Esophagus squamous epithelium (tissue), 4 donors: ENCODE measurements at regions not wholly inside any gene's neighbourhood (a gene's known extent, or its start where the extent isn't known, plus 50 kb on each side); places are given as distances from the start of the nearest gene placed in this dataset.

Experiments
- POLR2A ChIP-seq, 4 donors: fragments of 450-650 bp; IDR thresholded peaks; one replicate each; pipeline ENCODE4 v1.6.1; 2017; ENCODE audit warnings: antibody characterized with exemption in 4 of 4, mild to moderate bottlenecking in 4 of 4, moderate library complexity in 3 of 4
- TF ChIP-seq, protein P1 (sequence below), 6 experiments: fragments of 450-650 bp in 4 of 6; fragments of 200-600 bp in 2 of 6; sonication (generic) in 2 of 6; IDR thresholded peaks; one replicate each; pipeline ENCODE4 v1.5.1; 2016 to 2019; ENCODE audit warnings: antibody characterized with exemption in 6 of 6, mild to moderate bottlenecking in 4 of 6, moderate library complexity in 4 of 6

DNA sequence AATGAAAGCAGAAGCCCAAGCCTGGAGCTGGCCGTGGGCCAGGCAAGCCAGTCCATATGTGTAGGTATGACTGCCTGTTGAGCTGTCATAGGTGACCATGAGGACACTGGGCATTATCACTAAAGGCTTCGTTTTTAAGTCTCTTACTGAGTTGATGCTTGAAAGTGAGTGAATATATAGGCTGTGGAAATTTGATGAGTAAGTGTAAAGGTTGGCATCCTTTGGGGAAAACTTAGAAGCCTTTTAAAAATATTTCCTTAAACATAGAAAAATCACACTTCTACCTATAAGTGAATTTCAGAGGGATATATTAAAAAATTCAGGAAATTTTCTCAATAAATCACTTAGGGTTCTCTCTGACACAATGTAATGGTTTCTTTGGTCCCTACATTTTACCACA lies 396.5 kb downstream of the FOXG1 start:
- no peak for TF ChIP-seq POLR2A (IDR thresholded peaks at IDR 0.05)
- TF ChIP-seq, protein P1, sequence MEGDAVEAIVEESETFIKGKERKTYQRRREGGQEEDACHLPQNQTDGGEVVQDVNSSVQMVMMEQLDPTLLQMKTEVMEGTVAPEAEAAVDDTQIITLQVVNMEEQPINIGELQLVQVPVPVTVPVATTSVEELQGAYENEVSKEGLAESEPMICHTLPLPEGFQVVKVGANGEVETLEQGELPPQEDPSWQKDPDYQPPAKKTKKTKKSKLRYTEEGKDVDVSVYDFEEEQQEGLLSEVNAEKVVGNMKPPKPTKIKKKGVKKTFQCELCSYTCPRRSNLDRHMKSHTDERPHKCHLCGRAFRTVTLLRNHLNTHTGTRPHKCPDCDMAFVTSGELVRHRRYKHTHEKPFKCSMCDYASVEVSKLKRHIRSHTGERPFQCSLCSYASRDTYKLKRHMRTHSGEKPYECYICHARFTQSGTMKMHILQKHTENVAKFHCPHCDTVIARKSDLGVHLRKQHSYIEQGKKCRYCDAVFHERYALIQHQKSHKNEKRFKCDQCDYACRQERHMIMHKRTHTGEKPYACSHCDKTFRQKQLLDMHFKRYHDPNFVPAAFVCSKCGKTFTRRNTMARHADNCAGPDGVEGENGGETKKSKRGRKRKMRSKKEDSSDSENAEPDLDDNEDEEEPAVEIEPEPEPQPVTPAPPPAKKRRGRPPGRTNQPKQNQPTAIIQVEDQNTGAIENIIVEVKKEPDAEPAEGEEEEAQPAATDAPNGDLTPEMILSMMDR (IDR thresholded peaks at IDR 0.05) = no peak
